RWPE1 (cell line): ENCODE measurements at regions not wholly inside any gene's neighbourhood (a gene's known extent, or its start where the extent isn't known, plus 50 kb on each side); places are given as distances from the start of the nearest gene placed in this dataset.

Experiments
- CTCF ChIA-PET: fragments of 350-600 bp; sonication (Branson Sonifier 250); formaldehyde crosslinking; extraction: SDS; loops from one replicate; lab custom pipeline; 2021; lab: Yijun Ruan, JAX
- POLR2A ChIA-PET: fragments of 400-600 bp; formaldehyde crosslinking; extraction: SDS; loops from one replicate; lab custom pipeline; 2020; ENCODE audit warnings: antibody characterized with exemption; ENCODE audit not compliant: low non-redundant PET; lab: Yijun Ruan, JAX
- DNase-seq: peaks from one replicate; pipeline ENCODE4 v3.0.0; 2012; ENCODE audit warnings: low spot score
- H3K27ac ChIP-seq: fragments of 450-650 bp; 2 replicates; pipeline ENCODE4 v1.5.1; 2017
- CTCF ChIP-seq: fragments of 450-650 bp; conservative IDR thresholded peaks from 2 replicates; pipeline ENCODE4 v1.5.1; 2017; ENCODE audit warnings: low read depth, mild to moderate bottlenecking

GRCh38 chrX:44733931-44734330 lies 109.9 kb upstream of the DUSP21 start:
- ChIA-PET CTCF (interaction anchor here (0.6 kb wide), 1 partner anchor 12 kb away, joined by 4 read pairs; no protein-coding TSS in a partner anchor), POLR2A (no interaction called here)
- no peak for DNase-seq
- TF ChIP-seq CTCF, result no peak
- no peak overlapping the region for H3K27ac ChIP-seq

GRCh38 chrX:44731160-44731559 lies 112.7 kb upstream of the DUSP21 start:
- TF ChIP-seq CTCF, result no peak

GRCh38 chrX:44723426-44723825 lies 120.4 kb upstream of the DUSP21 start:
- ChIA-PET CTCF (no interaction called here), POLR2A (no interaction called here)
- no peak for DNase-seq
- H3K27ac ChIP-seq, result no peak overlapping the region
- no peak for TF ChIP-seq CTCF

More at GRCh38 chrX:44731160-44731559, 112.7 kb upstream of the DUSP21 start:
- no peak overlapping the region for H3K27ac ChIP-seq
- ChIA-PET CTCF (no interaction called here), POLR2A (no interaction called here)
- peak; percentile 31 for DNase-seq

GRCh38 chrX:44708470-44708869 lies 135.4 kb upstream of the DUSP21 start:
- ChIA-PET POLR2A (no interaction called here), CTCF (no interaction called here)
- no peak for DNase-seq
- H3K27ac ChIP-seq, result no peak overlapping the region
- TF ChIP-seq CTCF, result no peak

GRCh38 chrX:44705817-44706551 lies 137.8 kb upstream of the DUSP21 start:
- no peak overlapping the region for H3K27ac ChIP-seq
- no peak for TF ChIP-seq CTCF
- DNase-seq, result no peak
- ChIA-PET POLR2A (no interaction called here), CTCF (no interaction called here)

GRCh38 chrX:44698357-44698756 lies 145.5 kb upstream of the DUSP21 start:
- POLR2A ChIA-PET, result no interaction called here
- no peak for DNase-seq
- no peak for TF ChIP-seq CTCF
- no peak overlapping the region for H3K27ac ChIP-seq
- CTCF ChIA-PET, result no interaction called here
